ENCODE measurements at regions not wholly inside any gene's neighbourhood (a gene's known extent, or its start where the extent isn't known, plus 50 kb on each side); places are given as distances from the start of the nearest gene placed in this dataset.

DNA sequence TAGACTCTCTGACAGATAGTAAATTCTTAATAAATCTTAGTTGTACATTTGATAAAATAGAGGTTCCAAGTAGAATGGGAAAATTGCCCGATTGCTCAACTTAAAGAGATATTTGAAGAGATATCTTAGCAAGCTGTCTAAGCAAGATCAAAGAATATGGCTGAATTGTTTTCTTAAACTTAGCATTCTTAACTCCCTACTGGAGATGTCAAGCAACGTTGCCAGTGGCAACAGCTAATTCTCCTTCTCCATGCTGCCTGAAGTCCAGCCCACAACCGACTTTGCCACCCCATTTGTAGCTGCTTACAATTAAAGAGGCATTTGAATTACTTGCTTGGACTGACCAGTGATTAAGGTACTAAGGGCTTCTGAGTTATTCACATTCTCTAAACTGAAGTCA is 94.4 kb downstream of the FAM181B start:
- in situ Hi-C loops (cut with MboI; ENCODE audit: low pct_unique_long_range_greater_than_20kb, low sequenced_read_pairs, unreplicated experiment): no loop called here
- TF ChIP-seq, protein P1, sequence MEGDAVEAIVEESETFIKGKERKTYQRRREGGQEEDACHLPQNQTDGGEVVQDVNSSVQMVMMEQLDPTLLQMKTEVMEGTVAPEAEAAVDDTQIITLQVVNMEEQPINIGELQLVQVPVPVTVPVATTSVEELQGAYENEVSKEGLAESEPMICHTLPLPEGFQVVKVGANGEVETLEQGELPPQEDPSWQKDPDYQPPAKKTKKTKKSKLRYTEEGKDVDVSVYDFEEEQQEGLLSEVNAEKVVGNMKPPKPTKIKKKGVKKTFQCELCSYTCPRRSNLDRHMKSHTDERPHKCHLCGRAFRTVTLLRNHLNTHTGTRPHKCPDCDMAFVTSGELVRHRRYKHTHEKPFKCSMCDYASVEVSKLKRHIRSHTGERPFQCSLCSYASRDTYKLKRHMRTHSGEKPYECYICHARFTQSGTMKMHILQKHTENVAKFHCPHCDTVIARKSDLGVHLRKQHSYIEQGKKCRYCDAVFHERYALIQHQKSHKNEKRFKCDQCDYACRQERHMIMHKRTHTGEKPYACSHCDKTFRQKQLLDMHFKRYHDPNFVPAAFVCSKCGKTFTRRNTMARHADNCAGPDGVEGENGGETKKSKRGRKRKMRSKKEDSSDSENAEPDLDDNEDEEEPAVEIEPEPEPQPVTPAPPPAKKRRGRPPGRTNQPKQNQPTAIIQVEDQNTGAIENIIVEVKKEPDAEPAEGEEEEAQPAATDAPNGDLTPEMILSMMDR (IDR thresholded peaks at IDR 0.05; ENCODE audit: extremely low read depth, insufficient read depth, missing control alignments): no peak
- no peak for DNase-seq (ENCODE audit: low spot score)

DNA sequence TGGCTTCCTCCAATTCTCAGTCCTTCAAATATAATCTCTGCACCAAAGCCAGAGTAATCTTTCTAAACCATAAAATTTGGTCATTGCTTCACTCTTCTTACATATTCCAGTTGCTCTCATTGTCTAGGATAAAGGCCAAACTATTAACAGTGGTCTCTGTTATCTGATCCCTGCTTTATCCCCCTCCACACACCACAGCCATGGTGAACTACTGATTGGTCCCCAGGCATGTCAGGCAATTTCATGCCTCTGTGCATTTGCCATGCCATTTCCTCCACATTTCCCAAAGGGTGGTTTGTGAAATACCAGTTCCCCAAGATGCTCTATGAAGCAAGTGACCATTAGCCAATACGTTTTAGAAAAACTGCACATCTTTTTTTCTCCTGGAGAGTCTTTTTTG is 97.0 kb downstream of the FAM181B start:
- TF ChIP-seq, protein P1 (IDR thresholded peaks at IDR 0.05; ENCODE audit: extremely low read depth, insufficient read depth, missing control alignments): no peak

DNA sequence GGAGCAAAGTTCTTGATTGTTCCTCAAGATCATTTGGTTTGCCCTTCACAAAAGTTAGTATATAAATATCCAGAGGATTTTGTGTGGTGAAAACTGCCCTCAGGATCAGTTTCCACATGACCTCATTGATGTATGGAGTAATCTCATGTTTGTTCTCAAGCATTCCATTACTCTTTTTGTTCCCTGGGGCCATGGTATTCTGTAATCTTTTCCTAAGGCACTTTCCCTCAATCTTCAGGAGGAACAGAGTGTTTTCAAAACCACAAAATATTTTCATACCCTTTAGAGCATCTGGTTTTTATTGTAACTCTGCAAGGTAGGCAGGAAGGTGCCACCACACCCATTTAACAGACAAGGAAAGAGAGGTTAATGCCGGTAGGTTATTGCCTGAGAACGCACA is 99.6 kb downstream of the FAM181B start:
- TF ChIP-seq, protein P1 (IDR thresholded peaks at IDR 0.05; ENCODE audit: extremely low read depth, insufficient read depth, missing control alignments): no peak
- no peak for DNase-seq (ENCODE audit: low spot score)
- in situ Hi-C loops (cut with MboI; ENCODE audit: low pct_unique_long_range_greater_than_20kb, low sequenced_read_pairs, unreplicated experiment): no loop called here

More for the DNA sequence above, 97.0 kb downstream of the FAM181B start:
- in situ Hi-C loops (cut with MboI; ENCODE audit: low pct_unique_long_range_greater_than_20kb, low sequenced_read_pairs, unreplicated experiment): no loop called here
- DNase-seq (ENCODE audit: low spot score): no peak

DNA sequence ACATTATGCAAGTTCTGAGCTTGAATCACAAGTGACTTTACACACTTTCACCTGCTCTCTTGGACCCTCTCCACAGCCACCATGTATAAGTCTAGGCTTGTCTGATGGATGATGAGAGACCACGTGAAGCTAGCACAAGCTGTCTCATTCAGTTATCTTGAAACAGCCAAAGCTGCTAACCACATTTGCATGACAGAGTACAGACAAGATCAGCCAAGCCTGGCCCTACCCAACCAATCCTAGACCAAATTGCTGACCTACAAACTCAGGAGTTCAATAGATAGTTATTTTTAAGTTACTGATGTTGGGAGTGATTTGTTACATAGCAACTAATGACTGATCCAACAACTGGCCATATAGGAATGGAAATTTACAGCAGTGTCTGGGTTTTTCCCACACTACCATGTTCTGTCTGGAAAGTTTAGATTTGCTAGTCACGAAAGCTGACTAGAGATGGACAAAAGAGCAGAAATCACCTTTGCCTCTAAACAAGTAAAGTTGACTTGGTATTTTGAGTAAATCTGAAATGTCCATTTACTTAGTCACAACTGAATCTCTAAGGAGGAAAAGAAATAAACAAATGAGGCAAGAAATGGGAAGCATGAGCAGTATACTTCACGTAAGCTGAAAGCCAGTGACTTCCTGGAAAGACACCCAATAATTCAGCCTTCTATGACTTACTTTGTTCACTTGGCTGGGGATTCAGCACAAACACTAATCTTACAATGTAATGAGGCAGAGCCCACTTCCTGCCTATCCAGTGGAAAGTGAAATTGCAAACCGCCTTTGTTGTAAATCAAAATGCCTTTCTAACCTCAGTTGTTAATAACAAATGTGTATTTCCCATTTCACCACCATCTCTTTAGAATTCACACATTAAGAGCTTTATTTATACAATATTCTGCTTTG is 101.7 kb downstream of the FAM181B start:
- in situ Hi-C loops (cut with MboI; ENCODE audit: low pct_unique_long_range_greater_than_20kb, low sequenced_read_pairs, unreplicated experiment): no loop called here
- DNase-seq (ENCODE audit: low spot score): peak; percentile 7
- TF ChIP-seq, protein P1 (IDR thresholded peaks at IDR 0.05; ENCODE audit: extremely low read depth, insufficient read depth, missing control alignments): no peak

DNA sequence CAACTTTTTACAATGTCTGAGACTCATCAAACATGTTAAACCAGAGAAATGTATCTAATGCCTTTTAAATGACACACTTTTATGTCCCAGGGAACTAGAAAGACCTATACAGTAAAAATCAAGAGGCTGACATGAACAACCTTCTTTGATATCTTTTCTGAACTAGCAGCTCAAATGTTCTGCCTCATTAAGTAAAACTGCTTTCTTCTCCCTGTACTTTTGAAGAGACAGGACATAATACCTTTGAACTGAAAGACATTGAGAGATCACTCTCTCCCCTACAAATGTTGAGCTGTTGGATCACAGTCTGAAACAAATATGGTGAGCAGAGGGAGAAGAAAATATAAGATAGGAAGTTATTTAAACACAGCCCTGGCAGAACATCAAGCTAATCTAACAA is 123.0 kb downstream of the FAM181B start:
- in situ Hi-C loops (cut with MboI; ENCODE audit: low pct_unique_long_range_greater_than_20kb, low sequenced_read_pairs, unreplicated experiment): no loop called here
- TF ChIP-seq, protein P1 (IDR thresholded peaks at IDR 0.05; ENCODE audit: extremely low read depth, insufficient read depth, missing control alignments): no peak
- no peak for DNase-seq (ENCODE audit: low spot score)

DNA sequence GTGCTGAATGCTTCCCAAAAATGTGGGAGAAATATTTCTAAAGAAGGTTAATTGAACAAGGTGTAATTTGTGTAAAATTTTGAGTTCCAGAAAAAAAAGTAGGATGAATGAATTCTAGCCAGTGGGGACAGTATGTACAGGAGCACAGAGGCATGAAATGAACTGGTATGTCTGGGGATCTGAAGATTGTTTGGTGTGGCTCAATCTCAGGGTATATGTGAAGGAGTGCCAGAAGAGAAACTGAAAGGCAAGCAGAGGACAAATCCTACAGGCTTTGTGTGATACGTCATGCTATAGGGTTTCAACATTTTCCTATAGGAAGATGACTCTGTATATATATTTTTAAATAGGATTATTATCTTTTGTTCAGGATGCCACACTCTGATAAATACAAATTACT is 126.9 kb downstream of the FAM181B start:
- TF ChIP-seq, protein P1 (IDR thresholded peaks at IDR 0.05; ENCODE audit: extremely low read depth, insufficient read depth, missing control alignments): no peak
- in situ Hi-C loops (cut with MboI; ENCODE audit: low pct_unique_long_range_greater_than_20kb, low sequenced_read_pairs, unreplicated experiment): no loop called here
- no peak for DNase-seq (ENCODE audit: low spot score)

All from GM13977 (cell line).